NT2/D1 (cell line): ENCODE measurements at regions not wholly inside any gene's neighbourhood (a gene's known extent, or its start where the extent isn't known, plus 50 kb on each side); places are given as distances from the start of the nearest gene placed in this dataset.

Source experiments
- SUZ12 ChIP-seq: IDR thresholded peaks from 2 replicates; pipeline ENCODE4 v1.6.1; 2011; ENCODE audit not compliant: insufficient read length, insufficient read depth; ENCODE audit errors: extremely low read depth
- YY1 ChIP-seq: IDR thresholded peaks from 2 replicates; pipeline ENCODE4 v1.6.1; 2011; ENCODE audit not compliant: insufficient read length, insufficient read depth
- ZNF274 ChIP-seq: IDR thresholded peaks from 2 replicates; pipeline ENCODE4 v1.6.1; 2011; ENCODE audit warnings: mild to moderate bottlenecking, low read depth, low read length

GRCh38 chr4:152143806-152144205 lies 383.0 kb upstream of the GATB start:
- TF ChIP-seq YY1 (no peak), ZNF274 (no peak), SUZ12 (no peak)
